ENCODE measurements at regions not wholly inside any gene's neighbourhood (a gene's known extent, or its start where the extent isn't known, plus 50 kb on each side); places are given as distances from the start of the nearest gene placed in this dataset.

DNA sequence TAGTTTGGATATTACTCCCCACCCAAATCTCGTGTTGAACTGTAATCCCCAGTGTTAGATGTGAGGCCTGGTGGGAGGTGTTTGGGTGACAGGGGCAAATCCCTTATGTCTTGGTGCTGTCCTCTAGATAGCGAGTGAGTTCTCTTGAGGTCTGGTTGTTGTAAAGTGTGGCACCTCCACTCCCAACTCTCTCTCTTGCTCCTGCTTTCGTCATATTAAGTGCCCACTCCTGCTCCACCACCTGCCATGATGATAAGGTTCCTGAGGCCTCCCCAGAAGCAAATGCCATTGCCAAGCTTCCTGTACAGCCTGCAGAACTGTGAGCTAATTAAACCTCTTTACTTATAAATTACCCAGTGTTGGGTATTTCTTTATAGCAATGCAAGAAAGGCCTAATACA is 944.3 kb downstream of the ADGRL3 start:
- TF ChIP-seq, protein P1, sequence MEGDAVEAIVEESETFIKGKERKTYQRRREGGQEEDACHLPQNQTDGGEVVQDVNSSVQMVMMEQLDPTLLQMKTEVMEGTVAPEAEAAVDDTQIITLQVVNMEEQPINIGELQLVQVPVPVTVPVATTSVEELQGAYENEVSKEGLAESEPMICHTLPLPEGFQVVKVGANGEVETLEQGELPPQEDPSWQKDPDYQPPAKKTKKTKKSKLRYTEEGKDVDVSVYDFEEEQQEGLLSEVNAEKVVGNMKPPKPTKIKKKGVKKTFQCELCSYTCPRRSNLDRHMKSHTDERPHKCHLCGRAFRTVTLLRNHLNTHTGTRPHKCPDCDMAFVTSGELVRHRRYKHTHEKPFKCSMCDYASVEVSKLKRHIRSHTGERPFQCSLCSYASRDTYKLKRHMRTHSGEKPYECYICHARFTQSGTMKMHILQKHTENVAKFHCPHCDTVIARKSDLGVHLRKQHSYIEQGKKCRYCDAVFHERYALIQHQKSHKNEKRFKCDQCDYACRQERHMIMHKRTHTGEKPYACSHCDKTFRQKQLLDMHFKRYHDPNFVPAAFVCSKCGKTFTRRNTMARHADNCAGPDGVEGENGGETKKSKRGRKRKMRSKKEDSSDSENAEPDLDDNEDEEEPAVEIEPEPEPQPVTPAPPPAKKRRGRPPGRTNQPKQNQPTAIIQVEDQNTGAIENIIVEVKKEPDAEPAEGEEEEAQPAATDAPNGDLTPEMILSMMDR (IDR thresholded peaks at IDR 0.05): no peak
- DNase-seq (no peak), ATAC-seq (no peak)
- intact Hi-C loops (cut with DNase I): no loop called here
- Histone ChIP-seq H3K27me3 (ENCODE audit: low read depth) (no peaks in the 10 kb centered on the region), H3K27ac (no peak overlapping the region), H3K4me3 (no peak overlapping the region), H3K4me1 (no peaks in the 10 kb centered on the region), H3K9me3 (no peaks in the 10 kb centered on the region), H3K36me3 (no peaks in the 10 kb centered on the region)

- Histone ChIP-seq H3K27me3 (ENCODE audit: low read depth) (no peaks in the 10 kb centered on the region), H3K9me3 (no peaks in the 10 kb centered on the region), H3K27ac (no peak overlapping the region), H3K4me3 (no peak overlapping the region), H3K4me1 (no peaks in the 10 kb centered on the region), H3K36me3 (no peaks in the 10 kb centered on the region)
- intact Hi-C loops (cut with DNase I): no loop called here
- TF ChIP-seq, protein P1 (IDR thresholded peaks at IDR 0.05): no peak
- ATAC-seq: no peak
- no peak for DNase-seq
Measured at GRCh38 chr4:62135565-62136156, 935.5 kb downstream of the ADGRL3 start.

DNA sequence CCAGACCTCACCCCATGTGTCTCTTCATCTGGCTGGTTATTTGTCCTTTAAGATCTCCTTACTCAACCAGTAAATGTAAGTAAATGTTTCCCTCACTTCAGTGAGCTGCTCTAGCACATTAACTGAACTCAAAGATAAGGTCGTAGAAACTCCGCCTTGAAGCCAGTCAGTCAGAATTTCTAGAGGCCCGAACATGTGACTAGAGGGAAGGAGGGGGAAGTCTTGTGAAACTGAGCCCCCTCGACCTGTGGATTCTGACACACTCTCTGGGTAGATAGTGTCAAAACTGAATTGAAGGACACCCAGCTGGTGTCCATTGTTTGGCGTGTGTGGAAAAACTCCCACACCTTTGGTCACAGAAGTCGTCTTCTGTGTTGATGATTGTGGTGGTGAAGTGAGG is 933.9 kb downstream of the ADGRL3 start:
- Histone ChIP-seq H3K36me3 (no peaks in the 10 kb centered on the region), H3K4me1 (no peaks in the 10 kb centered on the region), H3K27me3 (ENCODE audit: low read depth) (no peaks in the 10 kb centered on the region), H3K27ac (no peak overlapping the region), H3K9me3 (no peaks in the 10 kb centered on the region), H3K4me3 (no peak overlapping the region)
- no peak for ATAC-seq
- TF ChIP-seq, protein P1 (IDR thresholded peaks at IDR 0.05): no peak
- intact Hi-C loops (cut with DNase I): no loop called here
- no peak for DNase-seq

DNA sequence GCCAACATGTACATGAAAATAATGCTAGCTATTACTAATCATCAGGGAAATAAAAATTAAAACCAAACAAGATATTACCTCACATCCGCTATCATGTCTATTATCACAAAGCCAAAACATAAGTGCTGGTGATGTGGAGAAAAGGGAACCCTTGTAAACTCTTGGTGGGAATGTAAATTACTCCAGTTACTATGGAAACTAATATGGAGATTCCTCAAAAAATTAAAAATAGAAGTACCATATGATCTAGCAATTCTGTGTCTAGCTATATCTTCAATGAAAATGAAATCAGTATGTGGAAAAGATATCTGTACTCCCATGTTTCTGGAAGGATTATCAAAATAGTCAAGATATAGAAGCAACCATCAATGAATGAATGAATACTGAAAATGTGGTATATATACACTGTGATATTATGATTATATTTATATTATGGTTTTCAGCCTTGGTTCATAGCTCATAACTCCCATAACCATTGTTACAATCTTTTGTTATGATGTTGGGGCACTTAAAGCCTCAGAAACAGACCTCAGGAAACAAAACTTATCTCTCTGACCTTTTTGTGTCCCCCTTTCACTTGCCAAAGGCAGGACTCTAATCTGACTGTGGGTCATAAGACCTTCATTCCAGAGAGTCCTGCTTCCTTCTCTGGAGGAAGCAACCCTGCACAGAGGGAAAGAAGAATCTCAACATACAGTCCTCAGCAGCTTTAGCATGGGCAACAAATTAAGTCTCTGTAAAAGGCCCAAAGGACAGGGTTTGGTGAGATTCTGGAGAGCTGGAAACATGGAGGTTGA is 933.2 kb downstream of the ADGRL3 start:
- no peaks in the 10 kb centered on the region for H3K36me3 ChIP-seq
- ATAC-seq (no peak), DNase-seq (no peak)
- no peaks in the 10 kb centered on the region for H3K9me3 ChIP-seq
- H3K27me3 ChIP-seq (ENCODE audit: low read depth): no peaks in the 10 kb centered on the region
- no peak overlapping the region for H3K4me3 ChIP-seq
- no peaks in the 10 kb centered on the region for H3K4me1 ChIP-seq
- TF ChIP-seq, protein P1 (IDR thresholded peaks at IDR 0.05): no peak
- intact Hi-C loops (cut with DNase I): no loop called here
- no peak overlapping the region for H3K27ac ChIP-seq

DNA sequence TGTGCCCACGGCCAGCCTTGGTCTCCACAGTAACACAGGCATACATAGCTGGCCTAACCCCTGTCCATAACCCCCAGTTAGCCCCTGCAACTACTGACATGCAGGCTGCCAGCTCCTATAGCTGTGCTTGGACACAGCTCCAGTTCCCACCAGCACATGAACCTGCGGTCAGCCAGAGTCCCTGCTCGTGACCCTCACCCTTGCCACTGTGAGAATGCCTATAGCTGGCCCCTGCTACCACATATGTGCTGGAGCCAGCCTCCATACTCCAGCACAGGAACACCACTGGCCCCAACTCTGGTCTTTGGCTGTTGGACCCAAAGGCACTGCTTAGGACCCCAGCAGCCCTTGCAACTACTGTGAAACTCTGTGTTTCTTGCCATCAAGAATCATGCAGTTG is 930.9 kb downstream of the ADGRL3 start:
- no peak overlapping the region for H3K27ac ChIP-seq
- DNase-seq (no peak), ATAC-seq (peak in 1 of 2 donors; percentile 13)
- H3K36me3 ChIP-seq: no peaks in the 10 kb centered on the region
- no peaks in the 10 kb centered on the region for H3K9me3 ChIP-seq
- no peaks in the 10 kb centered on the region for H3K4me1 ChIP-seq
- no peaks in the 10 kb centered on the region for H3K27me3 ChIP-seq (ENCODE audit: low read depth)
- intact Hi-C loops (cut with DNase I): no loop called here
- TF ChIP-seq, protein P1 (IDR thresholded peaks at IDR 0.05): no peak
- no peak overlapping the region for H3K4me3 ChIP-seq

All from lower lobe of right lung (tissue), 2 donors.